ENCODE measurements at regions not wholly inside any gene's neighbourhood (a gene's known extent, or its start where the extent isn't known, plus 50 kb on each side); places are given as distances from the start of the nearest gene placed in this dataset.

- Histone ChIP-seq H2AFZ (ENCODE audit: insufficient read depth, low read depth, low read length, poor library complexity, severe bottlenecking) (no peak overlapping the region), H3K9ac (ENCODE audit: insufficient read depth, low read length, poor library complexity, severe bottlenecking) (no peak overlapping the region), H3K79me2 (ENCODE audit: insufficient read depth, low read length) (no peaks in the 10 kb centered on the region), H3K4me1 (ENCODE audit: control insufficient read depth in 1 of 2, insufficient read depth in 2 of 2, low read length in 2 of 2) (no peaks in the 10 kb centered on the region), H3K4me2 (replicated peaks; ENCODE audit: extremely low read depth, low read length, poor library complexity, severe bottlenecking) (no peak overlapping the region), H3K27ac (ENCODE audit: low read depth in 1 of 2, low read length in 2 of 2) (no peak overlapping the region), H4K20me1 (ENCODE audit: insufficient read depth, low read length) (no peaks in the 10 kb centered on the region), H3K36me3 (replicated peaks in 1 of 2; ENCODE audit: control insufficient read depth in 1 of 2, insufficient read depth in 2 of 2, low read length in 2 of 2) (no peaks in the 10 kb centered on the region), H3K4me3 (replicated peaks in 1 of 3; ENCODE audit: low read depth in 2 of 3, low read length in 3 of 3) (no peak overlapping the region), H3K27me3 (ENCODE audit: control insufficient read depth in 2 of 2, insufficient read depth in 2 of 2, low read length in 2 of 2) (no peaks in the 10 kb centered on the region), H3K9me3 (replicated peaks in 1 of 2; ENCODE audit: control insufficient read depth in 1 of 2, insufficient read depth in 1 of 2, low read length in 2 of 2) (no peaks in the 10 kb centered on the region)
- Mint-ChIP-seq H3K27ac (no peak overlapping the region), H3K4me1 (no peaks in the 10 kb centered on the region), H3K27me3 (ENCODE audit: low read depth in 3 of 3) (peaks cover 0 to 1% (median 0%) of the 10 kb centered on the region in 3 donors), H3K36me3 (no peaks in the 10 kb centered on the region), H3K4me3 (no peak overlapping the region), H3K9me3 (peaks cover 0 to 2% (median 0%) of the 10 kb centered on the region in 7 donors)
- TF ChIP-seq, protein P1, sequence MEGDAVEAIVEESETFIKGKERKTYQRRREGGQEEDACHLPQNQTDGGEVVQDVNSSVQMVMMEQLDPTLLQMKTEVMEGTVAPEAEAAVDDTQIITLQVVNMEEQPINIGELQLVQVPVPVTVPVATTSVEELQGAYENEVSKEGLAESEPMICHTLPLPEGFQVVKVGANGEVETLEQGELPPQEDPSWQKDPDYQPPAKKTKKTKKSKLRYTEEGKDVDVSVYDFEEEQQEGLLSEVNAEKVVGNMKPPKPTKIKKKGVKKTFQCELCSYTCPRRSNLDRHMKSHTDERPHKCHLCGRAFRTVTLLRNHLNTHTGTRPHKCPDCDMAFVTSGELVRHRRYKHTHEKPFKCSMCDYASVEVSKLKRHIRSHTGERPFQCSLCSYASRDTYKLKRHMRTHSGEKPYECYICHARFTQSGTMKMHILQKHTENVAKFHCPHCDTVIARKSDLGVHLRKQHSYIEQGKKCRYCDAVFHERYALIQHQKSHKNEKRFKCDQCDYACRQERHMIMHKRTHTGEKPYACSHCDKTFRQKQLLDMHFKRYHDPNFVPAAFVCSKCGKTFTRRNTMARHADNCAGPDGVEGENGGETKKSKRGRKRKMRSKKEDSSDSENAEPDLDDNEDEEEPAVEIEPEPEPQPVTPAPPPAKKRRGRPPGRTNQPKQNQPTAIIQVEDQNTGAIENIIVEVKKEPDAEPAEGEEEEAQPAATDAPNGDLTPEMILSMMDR (IDR thresholded peaks at IDR 0.05): no peak
- no peak for DNase-seq
- 100% methylated on average over 1 of the region's 4 CpGs for WGBS (ENCODE audit: insufficient coverage)
- intact Hi-C loops (cut with micrococcal nuclease): no loop called here
These were observed 316.6 kb downstream of the FIGN start for GRCh38 chr2:163419000-163419830.

DNA sequence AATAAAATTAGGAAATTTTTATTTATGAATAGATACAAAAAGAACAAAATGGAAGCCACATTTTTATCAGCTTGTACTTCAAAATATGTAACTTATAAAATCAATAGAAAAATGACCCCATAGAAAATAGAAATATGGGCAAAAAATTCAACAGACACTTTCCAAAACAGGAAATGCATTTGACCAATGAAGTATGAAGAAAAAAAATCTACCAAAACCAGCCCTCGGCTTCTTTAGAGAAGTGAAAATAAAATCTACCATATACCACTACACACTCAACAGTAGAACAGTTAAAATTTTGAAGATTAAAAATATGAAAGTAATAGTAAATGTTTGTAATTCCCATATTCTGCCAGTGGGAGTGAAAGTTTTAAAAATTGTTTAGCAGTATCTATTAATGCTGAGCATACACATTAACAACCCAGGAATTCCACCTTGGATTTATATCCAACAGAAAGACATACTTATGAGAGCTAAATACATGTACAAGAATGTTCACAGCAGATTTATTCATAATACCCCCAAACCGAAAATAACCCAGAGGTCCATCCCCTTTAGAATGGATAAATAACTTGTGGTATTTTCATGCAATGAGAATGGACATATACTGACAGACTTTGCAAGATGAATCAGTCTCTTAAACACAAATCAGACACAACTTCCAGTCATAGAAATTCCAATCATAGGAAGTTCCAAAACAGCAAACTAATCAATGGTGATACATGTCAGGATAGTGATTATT, 318.0 kb downstream of the FIGN start:
- Histone ChIP-seq H3K4me1 (ENCODE audit: control insufficient read depth in 1 of 2, insufficient read depth in 2 of 2, low read length in 2 of 2) (no peaks in the 10 kb centered on the region), H2AFZ (ENCODE audit: insufficient read depth, low read depth, low read length, poor library complexity, severe bottlenecking) (no peak overlapping the region), H3K36me3 (replicated peaks in 1 of 2; ENCODE audit: control insufficient read depth in 1 of 2, insufficient read depth in 2 of 2, low read length in 2 of 2) (no peaks in the 10 kb centered on the region), H3K4me3 (replicated peaks in 1 of 3; ENCODE audit: low read depth in 2 of 3, low read length in 3 of 3) (no peak overlapping the region), H4K20me1 (ENCODE audit: insufficient read depth, low read length) (no peaks in the 10 kb centered on the region), H3K4me2 (replicated peaks; ENCODE audit: extremely low read depth, low read length, poor library complexity, severe bottlenecking) (no peak overlapping the region), H3K9me3 (replicated peaks in 1 of 2; ENCODE audit: control insufficient read depth in 1 of 2, insufficient read depth in 1 of 2, low read length in 2 of 2) (no peaks in the 10 kb centered on the region), H3K27me3 (ENCODE audit: control insufficient read depth in 2 of 2, insufficient read depth in 2 of 2, low read length in 2 of 2) (no peaks in the 10 kb centered on the region), H3K9ac (ENCODE audit: insufficient read depth, low read length, poor library complexity, severe bottlenecking) (no peak overlapping the region), H3K27ac (ENCODE audit: low read depth in 1 of 2, low read length in 2 of 2) (no peak overlapping the region), H3K79me2 (ENCODE audit: insufficient read depth, low read length) (no peaks in the 10 kb centered on the region)
- TF ChIP-seq, protein P1 (IDR thresholded peaks at IDR 0.05): no peak
- H3K4me3 Mint-ChIP-seq: no peak overlapping the region
- WGBS (ENCODE audit: insufficient coverage): no CpG with 5 or more reads among the region's 2 CpGs
- H3K9me3 Mint-ChIP-seq: peaks cover 0 to 3% (median 0%) of the 10 kb centered on the region in 7 donors
- H3K36me3 Mint-ChIP-seq: no peaks in the 10 kb centered on the region
- intact Hi-C loops (cut with micrococcal nuclease): no loop called here
- DNase-seq: no peak
- no peaks in the 10 kb centered on the region for H3K4me1 Mint-ChIP-seq
- peaks cover 0 to 1% (median 0%) of the 10 kb centered on the region in 3 donors for H3K27me3 Mint-ChIP-seq (ENCODE audit: low read depth in 3 of 3)
- H3K27ac Mint-ChIP-seq: no peak overlapping the region

Measured in CD14-positive monocyte (primary cell).